Fibroblast of villous mesenchyme (primary cell): ENCODE measurements at regions not wholly inside any gene's neighbourhood (a gene's known extent, or its start where the extent isn't known, plus 50 kb on each side); places are given as distances from the start of the nearest gene placed in this dataset.

Source experiments
- DNase-seq: peaks from one replicate; pipeline ENCODE4 v3.0.0-alpha.2; 2010; ENCODE audit warnings: low read depth
- H3K4me3 ChIP-seq: 2 replicates; pipeline ENCODE4 v1.5.1; 2011; ENCODE audit warnings: low read depth, mild to moderate bottlenecking, low read length
- TF ChIP-seq, protein P1 (sequence below): IDR thresholded peaks from 2 replicates; pipeline ENCODE4 v1.5.1; 2012; ENCODE audit warnings: low read depth, mild to moderate bottlenecking, low read length; ENCODE audit not compliant: insufficient read depth

DNA sequence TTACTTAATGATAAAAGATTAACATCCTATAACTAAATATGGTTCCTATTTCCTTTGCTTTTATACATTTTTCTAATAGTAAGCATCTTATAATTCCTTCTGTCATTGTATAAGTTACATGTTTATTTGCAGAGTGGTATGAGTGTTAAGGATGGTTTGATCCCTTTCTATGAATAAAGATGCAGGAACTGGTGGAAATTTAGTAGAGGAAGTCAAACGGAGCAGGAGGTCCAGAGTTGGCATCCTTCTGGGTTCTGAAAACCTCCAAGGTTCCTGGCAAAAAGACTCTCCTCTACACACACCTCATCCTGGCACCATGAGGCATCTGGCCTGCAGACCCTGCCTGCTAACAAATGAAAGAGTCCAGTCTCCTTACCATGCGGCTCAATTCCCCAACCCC is 296.8 kb downstream of the SOX9 start:
- TF ChIP-seq, protein P1, sequence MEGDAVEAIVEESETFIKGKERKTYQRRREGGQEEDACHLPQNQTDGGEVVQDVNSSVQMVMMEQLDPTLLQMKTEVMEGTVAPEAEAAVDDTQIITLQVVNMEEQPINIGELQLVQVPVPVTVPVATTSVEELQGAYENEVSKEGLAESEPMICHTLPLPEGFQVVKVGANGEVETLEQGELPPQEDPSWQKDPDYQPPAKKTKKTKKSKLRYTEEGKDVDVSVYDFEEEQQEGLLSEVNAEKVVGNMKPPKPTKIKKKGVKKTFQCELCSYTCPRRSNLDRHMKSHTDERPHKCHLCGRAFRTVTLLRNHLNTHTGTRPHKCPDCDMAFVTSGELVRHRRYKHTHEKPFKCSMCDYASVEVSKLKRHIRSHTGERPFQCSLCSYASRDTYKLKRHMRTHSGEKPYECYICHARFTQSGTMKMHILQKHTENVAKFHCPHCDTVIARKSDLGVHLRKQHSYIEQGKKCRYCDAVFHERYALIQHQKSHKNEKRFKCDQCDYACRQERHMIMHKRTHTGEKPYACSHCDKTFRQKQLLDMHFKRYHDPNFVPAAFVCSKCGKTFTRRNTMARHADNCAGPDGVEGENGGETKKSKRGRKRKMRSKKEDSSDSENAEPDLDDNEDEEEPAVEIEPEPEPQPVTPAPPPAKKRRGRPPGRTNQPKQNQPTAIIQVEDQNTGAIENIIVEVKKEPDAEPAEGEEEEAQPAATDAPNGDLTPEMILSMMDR: no peak
- DNase-seq: no peak
- H3K4me3 ChIP-seq: no peak overlapping the region

DNA sequence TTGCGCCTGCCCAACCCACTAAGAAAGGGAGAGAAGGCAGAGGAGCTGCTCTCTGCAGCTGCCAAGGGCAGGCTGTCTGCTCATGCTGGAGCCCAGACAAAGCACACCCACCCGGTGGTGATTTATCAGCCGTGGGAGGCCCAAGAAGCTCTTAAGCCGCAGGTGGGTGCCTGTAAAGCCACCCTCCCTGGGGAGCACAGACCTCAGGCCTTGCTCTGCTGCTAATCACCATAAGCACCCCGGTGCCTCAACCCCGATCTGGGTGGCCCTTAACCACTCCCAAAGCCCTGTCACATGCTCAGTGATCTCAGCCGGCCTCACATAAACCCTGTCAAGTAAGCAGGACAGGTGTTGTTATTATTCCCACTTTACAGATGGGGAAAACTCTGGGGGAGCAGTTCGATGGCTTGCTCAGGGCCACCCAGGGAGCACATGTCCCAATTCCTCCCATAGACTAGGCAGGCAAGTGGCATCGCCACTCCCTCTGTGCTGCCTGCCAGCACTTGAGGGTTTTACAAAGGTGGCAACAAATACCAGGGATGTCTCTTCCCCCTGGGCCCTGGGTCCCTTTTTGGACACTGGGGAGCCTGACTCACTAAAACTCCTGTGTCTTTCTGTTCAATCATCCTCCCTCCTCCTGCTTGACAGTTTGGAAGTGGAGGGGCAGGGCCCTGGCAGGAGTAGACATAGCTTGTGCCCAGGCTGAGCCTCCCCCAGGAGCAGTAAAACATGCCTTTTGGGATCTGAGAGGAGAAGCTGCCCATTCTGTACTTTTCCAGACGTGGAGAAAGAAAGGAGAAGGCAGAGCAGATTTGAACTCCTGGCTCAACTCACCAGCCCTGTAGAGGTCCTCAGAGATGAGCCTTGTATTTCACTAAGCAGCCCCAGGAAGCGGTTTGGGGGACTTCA is 299.3 kb downstream of the SOX9 start:
- TF ChIP-seq, protein P1: no peak
- H3K4me3 ChIP-seq: no peak overlapping the region
- no peak for DNase-seq

DNA sequence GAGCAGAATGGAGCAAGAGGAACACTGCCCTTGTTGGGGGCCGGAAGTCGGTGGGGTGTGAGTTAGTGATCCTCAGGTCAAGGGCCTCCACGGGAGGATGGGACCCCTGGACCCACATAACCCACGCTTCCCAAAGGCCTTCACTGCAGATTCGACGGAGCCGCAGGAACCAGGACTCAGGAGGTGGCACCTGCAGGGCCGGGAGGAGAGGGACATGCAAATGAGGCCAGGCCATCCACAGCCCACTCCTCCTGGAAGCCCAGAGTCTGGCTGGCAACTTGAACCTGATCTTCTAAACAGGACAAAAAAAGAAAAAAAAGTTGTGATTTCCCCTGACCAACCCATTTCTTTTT is 299.9 kb downstream of the SOX9 start:
- no peak for DNase-seq
- TF ChIP-seq, protein P1: no peak

DNA sequence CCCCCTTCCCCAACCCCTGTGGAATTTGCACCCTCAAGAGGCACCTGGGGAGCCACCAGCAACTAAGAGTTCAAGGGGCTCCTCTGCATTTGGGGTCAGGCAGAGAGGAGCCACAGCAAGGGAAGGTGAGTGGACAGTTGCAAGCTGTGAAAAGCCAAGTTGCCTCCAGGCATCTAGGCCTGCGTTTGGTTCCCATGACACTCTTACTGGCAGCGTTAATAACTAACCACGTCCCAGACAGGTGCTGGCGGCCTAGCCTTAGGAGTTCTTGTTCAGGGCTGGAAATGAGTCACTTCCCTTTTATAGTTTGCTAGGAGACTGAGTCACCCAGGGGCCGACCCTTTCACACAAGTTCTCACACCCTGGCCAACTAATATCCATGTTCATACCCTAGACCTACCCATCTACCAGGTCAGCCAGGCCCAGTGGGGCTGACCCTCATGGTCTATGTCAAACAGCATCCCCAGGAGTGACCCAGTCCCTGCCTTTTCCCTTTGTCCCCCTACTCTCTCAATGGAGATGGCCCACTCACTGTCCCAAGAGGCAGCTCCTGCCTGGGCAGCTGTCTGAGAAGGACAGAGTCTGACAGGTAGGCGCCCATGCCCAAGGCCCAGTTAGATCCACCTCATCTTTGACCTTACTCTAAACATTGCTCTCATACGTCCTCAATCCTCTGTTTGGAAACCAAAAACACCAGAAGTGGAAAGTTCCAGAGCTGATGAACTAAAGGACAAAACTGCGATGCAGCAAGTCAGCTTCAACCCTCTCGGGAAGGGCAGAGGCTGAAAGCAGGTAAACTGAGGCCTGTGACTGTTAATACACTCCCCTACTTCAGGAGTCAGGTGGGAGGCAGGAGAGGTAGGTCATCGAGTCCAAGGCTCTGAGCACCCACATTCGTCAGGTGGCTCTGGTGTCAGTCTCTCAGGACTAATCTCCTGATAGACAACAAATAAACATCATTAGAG is 300.6 kb downstream of the SOX9 start:
- H3K4me3 ChIP-seq: no peak overlapping the region
- TF ChIP-seq, protein P1: no peak
- DNase-seq: peak; percentile 94

More for the DNA sequence above, 299.9 kb downstream of the SOX9 start:
- no peak overlapping the region for H3K4me3 ChIP-seq

DNA sequence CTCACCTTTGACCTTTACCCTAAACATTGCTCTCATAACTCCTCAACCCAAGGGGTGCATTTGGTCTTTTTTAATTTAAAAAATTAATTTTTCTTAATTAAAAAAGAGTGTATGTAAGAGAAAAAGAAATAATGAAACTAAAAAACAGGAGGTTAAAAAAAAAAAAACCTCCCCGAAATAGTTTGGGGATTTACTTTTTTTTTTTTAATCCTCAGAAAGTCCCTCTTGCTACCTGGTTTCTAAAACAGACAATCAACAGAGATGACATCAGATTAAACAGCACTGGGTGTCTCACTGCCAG is 301.3 kb downstream of the SOX9 start:
- no peak for DNase-seq
- no peak overlapping the region for H3K4me3 ChIP-seq
- TF ChIP-seq, protein P1: no peak

DNA sequence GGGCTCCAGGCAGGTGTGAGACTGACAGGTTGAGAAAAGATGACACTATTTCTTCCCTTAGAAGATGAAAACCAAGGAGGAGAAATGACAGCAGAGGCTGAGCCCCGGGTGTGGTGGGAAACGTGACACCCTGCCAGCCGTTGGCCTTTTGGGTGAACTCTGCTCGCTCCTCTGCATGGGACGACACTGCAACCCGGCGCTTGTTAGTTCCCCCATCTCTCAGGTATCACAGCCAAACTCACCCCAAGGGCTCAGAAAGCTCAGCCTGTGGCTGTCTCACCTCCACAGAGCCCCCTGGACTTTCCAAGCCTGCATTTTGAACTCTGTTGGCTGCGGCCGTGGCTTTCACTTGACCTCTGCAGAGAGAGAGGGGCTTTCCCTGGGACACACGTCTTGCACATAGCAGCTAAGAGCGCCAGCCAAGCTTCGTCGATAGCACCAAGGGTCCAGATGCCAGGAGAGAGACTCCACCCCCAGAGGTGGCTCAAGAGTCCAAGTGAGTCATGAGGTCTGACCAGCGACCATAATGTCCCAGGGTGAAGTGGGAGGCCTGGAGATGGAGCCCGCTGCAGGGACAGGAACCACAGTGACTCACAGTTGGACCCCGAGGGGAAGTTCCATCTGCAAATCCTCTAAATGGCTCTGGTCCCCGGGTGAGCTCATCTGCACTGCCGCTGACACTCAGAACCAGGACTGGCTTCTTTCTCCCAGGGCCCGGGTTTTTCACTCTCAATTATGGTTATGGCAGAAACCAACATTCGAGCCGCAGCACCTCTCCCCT is 301.9 kb downstream of the SOX9 start:
- DNase-seq: peak; percentile 80
- H3K4me3 ChIP-seq: no peak overlapping the region
- TF ChIP-seq, protein P1: no peak
